ENCODE measurements at regions not wholly inside any gene's neighbourhood (a gene's known extent, or its start where the extent isn't known, plus 50 kb on each side); places are given as distances from the start of the nearest gene placed in this dataset.

GRCh38 chr11:81669935-81670543, 1063.6 kb downstream of the FAM181B start:
- H3K4me3 Mint-ChIP-seq: no peak overlapping the region
- no peaks in the 10 kb centered on the region for H3K36me3 ChIP-seq (ENCODE audit: insufficient read depth, low read length)
- H3K36me3 Mint-ChIP-seq (ENCODE audit: low read depth): no peaks in the 10 kb centered on the region
- ChIA-PET POLR2A (no interaction called here), CTCF (no interaction called here)
- intact Hi-C loops (cut with DNase I, micrococcal nuclease): no loop called here
- no peak overlapping the region for H3K27ac ChIP-seq (ENCODE audit: low read depth in 1 of 2, low read length in 2 of 2)
- no peaks in the 10 kb centered on the region for H3K27me3 ChIP-seq (ENCODE audit: control insufficient read depth in 1 of 2, insufficient read depth in 2 of 2, low read length in 2 of 2)
- H3K9me3 ChIP-seq (ENCODE audit: control insufficient read depth in 1 of 2, insufficient read depth in 1 of 2, low read length in 2 of 2): no peaks in the 10 kb centered on the region
- DNase-seq: no peak
- H3K4me1 ChIP-seq (ENCODE audit: insufficient read depth, low read length): no peaks in the 10 kb centered on the region
- TF ChIP-seq CTCF (IDR thresholded peaks at IDR 0.05): no peak
- no peak overlapping the region for H3K27ac Mint-ChIP-seq
- no peaks in the 10 kb centered on the region for H3K4me1 Mint-ChIP-seq (ENCODE audit: low read depth)
- no peak overlapping the region for H3K4me3 ChIP-seq (ENCODE audit: low read length)
- H3K27me3 Mint-ChIP-seq: no peaks in the 10 kb centered on the region
- ATAC-seq (ENCODE audit: poor library complexity): no peak
- H3K9me3 Mint-ChIP-seq: no peaks in the 10 kb centered on the region

- CTCF ChIA-PET: interaction anchor here (0.7 kb wide), 1 partner anchor 160 kb away, joined by 5 read pairs; no protein-coding TSS in a partner anchor
- no peak for TF ChIP-seq CTCF (IDR thresholded peaks at IDR 0.05)
- H3K27me3 Mint-ChIP-seq: peaks cover 21% of the 10 kb centered on the region
These were observed 1074.9 kb downstream of the FAM181B start for GRCh38 chr11:81658722-81659121.

GRCh38 chr11:81655351-81655750, 1078.3 kb downstream of the FAM181B start:
- no peak overlapping the region for H3K27ac ChIP-seq (ENCODE audit: low read depth in 1 of 2, low read length in 2 of 2)
- POLR2A ChIA-PET: no interaction called here
- no peaks in the 10 kb centered on the region for H3K4me1 ChIP-seq (ENCODE audit: insufficient read depth, low read length)
- no peak overlapping the region for H3K4me3 ChIP-seq (ENCODE audit: low read length)
- H3K36me3 ChIP-seq (ENCODE audit: insufficient read depth, low read length): no peaks in the 10 kb centered on the region
- H3K9me3 ChIP-seq (ENCODE audit: control insufficient read depth in 1 of 2, insufficient read depth in 1 of 2, low read length in 2 of 2): peaks cover 0 to 4% of the 10 kb centered on the region in 2 experiments
- H3K9me3 Mint-ChIP-seq: peaks cover 8% of the 10 kb centered on the region
- no peak for TF ChIP-seq CTCF (IDR thresholded peaks at IDR 0.05)
- H3K4me1 Mint-ChIP-seq (ENCODE audit: low read depth): no peaks in the 10 kb centered on the region
- intact Hi-C loops (cut with DNase I, micrococcal nuclease): no loop called here
- H3K36me3 Mint-ChIP-seq (ENCODE audit: low read depth): no peaks in the 10 kb centered on the region
- CTCF ChIA-PET: interaction anchor here (0.9 kb wide), 1 partner anchor 11 kb away, joined by 3 read pairs; no protein-coding TSS in a partner anchor
- no peaks in the 10 kb centered on the region for H3K27me3 ChIP-seq (ENCODE audit: control insufficient read depth in 1 of 2, insufficient read depth in 2 of 2, low read length in 2 of 2)
- ATAC-seq (ENCODE audit: poor library complexity) (no peak), DNase-seq (no peak)
- no peak overlapping the region for H3K27ac Mint-ChIP-seq
- H3K4me3 Mint-ChIP-seq: no peak overlapping the region
- H3K27me3 Mint-ChIP-seq: peaks cover 14% of the 10 kb centered on the region

More at GRCh38 chr11:81658722-81659121, 1074.9 kb downstream of the FAM181B start:
- H3K4me3 Mint-ChIP-seq: no peak overlapping the region
- H3K4me1 Mint-ChIP-seq (ENCODE audit: low read depth): no peaks in the 10 kb centered on the region
- Histone ChIP-seq H3K4me3 (ENCODE audit: low read length) (no peak overlapping the region), H3K27ac (ENCODE audit: low read depth in 1 of 2, low read length in 2 of 2) (no peak overlapping the region), H3K27me3 (ENCODE audit: control insufficient read depth in 1 of 2, insufficient read depth in 2 of 2, low read length in 2 of 2) (no peaks in the 10 kb centered on the region), H3K36me3 (ENCODE audit: insufficient read depth, low read length) (no peaks in the 10 kb centered on the region), H3K9me3 (ENCODE audit: control insufficient read depth in 1 of 2, insufficient read depth in 1 of 2, low read length in 2 of 2) (peaks cover 0 to 4% of the 10 kb centered on the region in 2 experiments), H3K4me1 (ENCODE audit: insufficient read depth, low read length) (no peaks in the 10 kb centered on the region)
- H3K9me3 Mint-ChIP-seq: peaks cover 8% of the 10 kb centered on the region
- no peak overlapping the region for H3K27ac Mint-ChIP-seq
- POLR2A ChIA-PET: no interaction called here
- DNase-seq: peak in 3 of 14 experiments; percentile 3 to 13 (median 12)
- no peak for ATAC-seq (ENCODE audit: poor library complexity)
- intact Hi-C loops (cut with DNase I, micrococcal nuclease): no loop called here
- no peaks in the 10 kb centered on the region for H3K36me3 Mint-ChIP-seq (ENCODE audit: low read depth)

Data from CD4-positive, alpha-beta T cell (primary cell).